NCI-H510A treated with DMSO at 0.1 percent for 48 hours (cell line): ENCODE measurements at regions not wholly inside any gene's neighbourhood (a gene's known extent, or its start where the extent isn't known, plus 50 kb on each side); places are given as distances from the start of the nearest gene placed in this dataset.
A peak's percentile ranks its signal among the peaks of the same experiment; 100 is the strongest.

Experiments used
- DNase-seq: peaks from one replicate; lab custom pipeline; 2025; lab: John Stamatoyannopoulos, UW

DNA sequence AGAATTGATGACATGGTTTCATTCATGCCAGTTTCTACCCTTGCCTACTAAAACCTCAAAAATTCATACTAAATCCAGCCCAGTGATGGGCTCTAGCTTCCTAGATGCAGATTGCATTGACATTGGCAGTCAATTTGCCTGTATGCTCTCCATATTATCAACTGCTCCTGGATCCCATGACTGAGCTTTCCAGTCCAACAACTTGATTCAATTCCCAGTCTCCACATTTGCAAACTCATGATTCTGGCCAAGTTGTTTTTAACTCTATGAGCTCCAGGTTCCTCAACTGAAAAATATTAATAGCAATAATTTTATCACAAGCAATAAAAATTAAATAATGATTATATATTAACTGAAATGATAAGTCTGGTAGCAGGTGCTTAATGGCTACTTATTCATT, 51.0 kb upstream of the DSC1 start:
- DNase-seq, result no peak

GRCh38 chr18:31217038-31217849, 54.6 kb upstream of the DSC1 start:
- DNase-seq, result peak; percentile 51

- no peak for DNase-seq
Measured at GRCh38 chr18:31218671-31219383, 56.2 kb upstream of the DSC1 start.

DNA sequence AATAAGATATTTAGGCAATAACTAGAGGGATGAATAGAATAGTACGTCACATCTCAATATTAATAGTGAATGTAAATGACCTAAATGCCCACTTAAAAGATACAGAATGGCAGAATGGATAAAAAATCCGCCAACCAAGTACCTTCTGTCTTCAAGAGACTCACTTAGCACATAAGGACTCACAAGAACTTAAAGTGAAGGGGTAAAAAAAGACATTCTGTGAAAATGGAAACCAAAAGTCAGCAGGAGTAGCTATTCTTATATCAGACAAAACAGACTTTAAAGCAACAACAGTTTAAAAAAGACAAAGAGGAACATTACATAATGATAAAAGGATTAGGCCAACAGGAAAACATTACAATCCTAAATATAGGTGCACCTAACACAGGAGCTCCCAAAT, 56.7 kb upstream of the DSC1 start:
- no peak for DNase-seq

- DNase-seq, result no peak
Measured at GRCh38 chr18:31223371-31223770, 60.7 kb upstream of the DSC1 start.

- no peak for DNase-seq
Measured at GRCh38 chr18:31225668-31226067, 63.0 kb upstream of the DSC1 start.

- no peak for DNase-seq
Measured at GRCh38 chr18:31227497-31228229, 65.0 kb upstream of the DSC1 start.

DNA sequence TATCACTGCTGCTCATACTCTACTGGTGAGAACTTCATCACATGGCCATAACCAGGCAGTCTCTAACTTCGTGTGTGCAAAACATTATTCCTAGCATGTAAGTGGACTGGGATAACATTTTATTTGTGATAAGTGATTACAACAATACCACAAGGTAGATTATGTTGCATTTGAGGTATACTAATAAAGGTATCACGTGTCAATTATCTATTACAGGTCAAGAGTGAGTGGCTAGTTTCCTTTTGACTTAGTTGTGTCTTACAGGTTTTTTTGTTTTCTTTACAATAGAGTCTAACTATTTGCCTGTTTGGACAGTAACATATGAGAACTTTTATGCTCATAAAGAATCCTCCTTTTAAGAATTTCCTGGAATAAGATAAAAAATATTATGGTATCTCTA, 67.2 kb upstream of the DSC1 start:
- no peak for DNase-seq

GRCh38 chr18:31230495-31230894, 67.8 kb upstream of the DSC1 start:
- no peak for DNase-seq

GRCh38 chr18:31232013-31232412, 69.4 kb upstream of the DSC1 start:
- no peak for DNase-seq

- no peak for DNase-seq
Measured at GRCh38 chr18:31232775-31233424, 70.2 kb upstream of the DSC1 start.

- no peak for DNase-seq
Measured at GRCh38 chr18:31233621-31234275, 71.1 kb upstream of the DSC1 start.

DNA sequence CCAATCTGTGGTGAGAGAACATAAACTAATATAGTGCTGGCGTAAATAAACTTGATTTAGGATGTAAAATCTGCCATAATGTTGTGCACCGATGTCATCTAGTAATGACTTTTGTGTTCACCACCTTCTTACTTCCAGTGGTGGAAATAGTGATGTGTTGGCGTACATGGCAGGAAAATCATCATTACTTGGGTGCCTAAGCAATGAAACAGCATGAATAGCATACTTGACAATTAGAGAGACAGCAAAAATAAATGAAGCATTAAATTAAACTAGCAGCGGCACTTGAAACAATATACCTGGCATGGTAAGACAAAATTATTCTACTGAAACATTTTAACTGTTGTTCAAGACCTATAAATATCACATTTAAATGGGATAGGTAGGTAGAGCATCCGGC, 73.2 kb upstream of the DSC1 start:
- no peak for DNase-seq

GRCh38 chr18:31237142-31237541, 74.5 kb upstream of the DSC1 start:
- no peak for DNase-seq

- no peak for DNase-seq
Measured at GRCh38 chr18:31241425-31241824, 76.5 kb upstream of the DSG1 start.

DNA sequence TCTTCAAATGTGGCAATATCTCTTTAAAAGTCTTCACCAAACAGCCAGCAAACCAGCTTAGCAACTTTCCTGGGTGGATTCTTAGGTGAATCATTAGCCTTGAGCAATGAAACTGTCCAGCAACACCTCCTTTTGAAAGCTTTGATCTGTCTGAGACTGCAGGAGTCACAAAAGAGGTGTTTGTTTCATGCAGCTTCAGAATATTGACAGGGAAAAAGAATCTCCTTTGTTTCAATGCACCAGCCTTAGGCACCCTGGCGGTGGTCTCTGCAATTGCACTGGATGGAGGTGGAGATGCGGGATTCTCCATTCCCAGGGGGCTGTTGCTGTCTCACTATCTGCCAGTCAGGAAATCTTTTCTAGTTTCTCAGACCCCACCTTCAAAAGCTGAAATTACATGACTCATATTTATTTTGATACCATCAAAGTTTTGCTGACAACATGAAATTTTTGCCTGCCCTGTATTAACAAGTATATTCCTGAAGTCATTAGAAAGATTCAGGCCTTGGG, 76.0 kb upstream of the DSG1 start:
- peak; percentile 44 for DNase-seq

DNA sequence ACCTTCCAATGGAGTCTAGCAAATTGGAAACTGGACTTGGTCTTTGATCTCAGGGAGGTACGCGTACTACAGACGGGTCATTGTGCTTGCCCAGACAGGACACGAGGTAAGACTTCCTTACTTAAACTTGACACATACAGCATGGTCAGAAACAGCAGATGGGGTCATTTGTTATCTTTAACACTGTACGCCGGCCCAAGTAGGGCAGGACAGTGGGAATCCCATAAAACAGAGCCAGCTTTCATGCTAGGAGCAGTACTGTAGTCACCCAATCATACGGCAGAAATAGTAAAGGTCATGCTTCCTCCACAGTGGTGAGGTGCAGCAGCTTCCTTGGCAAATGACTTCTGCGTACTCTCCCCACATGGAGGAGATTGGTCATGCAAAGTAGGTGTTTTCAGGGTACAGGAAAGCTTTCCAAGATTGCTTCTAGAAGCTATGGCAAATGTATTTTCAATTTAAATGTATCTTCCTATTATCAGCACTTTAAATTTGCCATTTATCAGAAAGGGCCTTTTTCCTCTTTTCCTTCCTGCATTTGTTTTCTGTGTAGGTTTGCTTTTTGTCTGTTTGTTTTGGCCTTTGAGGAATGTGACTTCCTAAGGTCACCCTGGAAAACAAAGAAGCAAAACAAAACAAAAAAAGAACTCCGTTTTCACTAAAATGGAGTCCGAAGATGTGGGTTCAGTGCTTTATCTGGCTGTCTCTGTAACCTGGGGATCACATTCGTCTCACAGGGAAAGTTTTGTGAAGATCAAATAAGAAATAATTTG, 74.0 kb upstream of the DSG1 start:
- DNase-seq, result no peak

GRCh38 chr18:31244771-31245394, 73.1 kb upstream of the DSG1 start:
- no peak for DNase-seq

- DNase-seq, result no peak
Measured at GRCh38 chr18:31245820-31246219, 72.1 kb upstream of the DSG1 start.

DNA sequence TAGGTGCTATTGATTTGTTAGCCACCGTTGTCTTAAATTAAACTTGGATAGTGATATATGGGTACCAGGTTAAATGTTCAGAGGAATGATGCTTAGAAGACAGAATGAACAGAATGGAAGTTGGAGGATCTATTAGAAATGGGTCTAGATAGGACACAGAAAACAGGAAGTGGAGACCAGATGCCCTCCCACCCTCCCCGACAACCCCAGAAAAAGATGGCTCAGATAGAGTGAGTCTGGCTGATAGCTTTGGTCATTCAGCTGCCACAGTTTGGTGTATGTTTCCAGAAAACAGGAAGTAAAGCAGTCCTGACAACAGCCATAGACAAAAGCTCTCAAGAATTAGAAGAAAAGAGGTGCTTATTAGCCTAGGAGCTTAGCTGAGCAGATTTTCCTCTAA, 71.5 kb upstream of the DSG1 start:
- DNase-seq, result no peak
